ENCODE measurements at regions not wholly inside any gene's neighbourhood (a gene's known extent, or its start where the extent isn't known, plus 50 kb on each side); places are given as distances from the start of the nearest gene placed in this dataset.
A peak's percentile ranks its signal among the peaks of the same experiment; 100 is the strongest.
"Not testable (repeated sequence)": the region's sequence is repeated elsewhere in the genome, so short reads cannot be mapped to it uniquely, and the experiment has no call there.

DNA sequence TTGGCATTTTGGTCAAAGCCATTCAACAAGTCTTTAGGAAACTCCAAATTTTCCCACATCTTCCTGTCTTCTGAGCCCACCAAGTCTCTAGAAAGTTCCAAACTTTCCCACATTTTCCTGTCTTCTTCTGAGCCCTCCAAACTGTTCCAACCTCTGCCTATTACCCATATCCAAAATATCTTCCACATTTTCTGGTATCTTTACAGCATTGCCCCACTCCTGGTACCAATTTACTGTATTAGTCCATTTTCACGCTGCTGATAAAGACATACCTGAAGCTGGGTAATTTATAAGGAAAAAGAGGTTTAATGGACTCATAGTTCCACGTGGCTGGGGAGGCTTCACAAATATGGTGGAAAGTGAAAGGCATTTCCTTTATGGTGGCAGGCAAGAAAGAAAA is 56.1 kb upstream of the GABRA3 start:
- peak overlapping the region in 1 of 4 donors; percentile 68 for H3K4me3 Mint-ChIP-seq
- H3K36me3 Mint-ChIP-seq; H3K27ac ChIP-seq (ENCODE audit: insufficient read depth, low read length, poor library complexity, severe bottlenecking); H3K27me3 Mint-ChIP-seq; H3K36me3 ChIP-seq (ENCODE audit: control insufficient read depth, insufficient read depth, low read length); H3K9me3 ChIP-seq (ENCODE audit: control insufficient read depth in 2 of 2, low read length in 2 of 2); H3K4me1 Mint-ChIP-seq; H3K27me3 ChIP-seq (ENCODE audit: control insufficient read depth, insufficient read depth, low read length); H3K4me3 ChIP-seq (ENCODE audit: low read depth, low read length); ATAC-seq (ENCODE audit: low read depth in 2 of 2); H3K9me3 Mint-ChIP-seq; DNase-seq; H3K4me1 ChIP-seq (ENCODE audit: control insufficient read depth, insufficient read depth, low read length, poor library complexity, severe bottlenecking): not testable (repeated sequence)
- peak overlapping the region in 1 of 3 donors; percentile 6 for H3K27ac Mint-ChIP-seq

DNA sequence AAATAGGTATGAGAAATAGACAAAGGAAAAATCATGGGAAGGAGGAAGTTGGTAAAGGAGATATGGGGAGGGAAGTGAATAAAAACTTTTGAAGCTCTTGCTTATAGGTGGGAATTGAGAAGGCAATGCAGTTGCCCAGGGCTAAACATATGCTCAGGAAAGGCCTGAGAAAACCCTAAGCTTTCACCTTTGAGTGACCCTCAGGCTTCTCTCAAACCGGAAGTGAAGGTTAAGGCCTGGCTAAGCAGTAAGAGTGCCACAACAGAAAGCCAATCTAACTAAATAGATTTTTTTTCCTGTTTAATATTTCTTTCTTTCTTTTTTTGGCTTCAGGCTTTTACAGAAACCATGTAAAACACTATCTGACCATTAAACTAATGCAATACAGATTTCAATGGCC is 69.5 kb upstream of the GABRA3 start:
- Mint-ChIP-seq H3K4me3 (no peak overlapping the region), H3K4me1 (no peaks in the 10 kb centered on the region), H3K36me3 (no peaks in the 10 kb centered on the region), H3K27me3 (no peaks in the 10 kb centered on the region), H3K9me3 (peaks cover 0 to 5% (median 0%) of the 10 kb centered on the region in 7 donors), H3K27ac (no peak overlapping the region)
- Histone ChIP-seq H3K36me3 (ENCODE audit: control insufficient read depth, insufficient read depth, low read length) (no peaks in the 10 kb centered on the region), H3K27me3 (ENCODE audit: control insufficient read depth, insufficient read depth, low read length) (no peaks in the 10 kb centered on the region), H3K9me3 (ENCODE audit: control insufficient read depth in 2 of 2, low read length in 2 of 2) (no peaks in the 10 kb centered on the region), H3K4me3 (ENCODE audit: low read depth, low read length) (no peak overlapping the region), H3K27ac (ENCODE audit: insufficient read depth, low read length, poor library complexity, severe bottlenecking) (no peak overlapping the region), H3K4me1 (ENCODE audit: control insufficient read depth, insufficient read depth, low read length, poor library complexity, severe bottlenecking) (no peaks in the 10 kb centered on the region)
- no peak for DNase-seq
- no peak for ATAC-seq (ENCODE audit: low read depth in 2 of 2)

DNA sequence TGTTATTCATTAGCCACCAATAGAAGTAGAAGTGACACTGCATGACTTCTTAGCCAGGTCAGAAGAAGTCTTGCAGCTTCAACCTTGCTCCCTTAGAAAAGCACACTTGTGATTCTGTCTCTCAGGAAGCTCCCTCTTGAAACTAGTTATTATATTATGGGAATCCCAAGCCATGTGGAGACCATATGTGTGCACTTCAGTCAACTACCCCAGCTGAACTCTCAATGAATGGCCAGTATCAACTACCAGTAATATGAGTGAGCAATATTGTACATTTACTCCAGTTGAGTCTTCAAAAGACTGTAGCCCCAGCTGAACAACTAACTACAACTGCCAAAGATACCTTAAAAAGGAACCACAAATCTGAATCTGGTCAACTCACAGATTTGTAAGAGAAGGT is 77.1 kb upstream of the GABRA3 start:
- Mint-ChIP-seq H3K4me3 (no peak overlapping the region), H3K36me3 (no peaks in the 10 kb centered on the region), H3K27me3 (peaks cover 4% of the 10 kb centered on the region), H3K27ac (no peak overlapping the region), H3K9me3 (peaks cover 0 to 10% (median 3%) of the 10 kb centered on the region in 7 donors), H3K4me1 (no peaks in the 10 kb centered on the region)
- no peaks in the 10 kb centered on the region for H3K36me3 ChIP-seq (ENCODE audit: control insufficient read depth, insufficient read depth, low read length)
- ATAC-seq (ENCODE audit: low read depth in 2 of 2), result no peak
- no peaks in the 10 kb centered on the region for H3K9me3 ChIP-seq (ENCODE audit: control insufficient read depth in 2 of 2, low read length in 2 of 2)
- H3K4me3 ChIP-seq (ENCODE audit: low read depth, low read length), result no peak overlapping the region
- H3K27ac ChIP-seq (ENCODE audit: insufficient read depth, low read length, poor library complexity, severe bottlenecking), result no peak overlapping the region
- DNase-seq, result no peak
- no peaks in the 10 kb centered on the region for H3K4me1 ChIP-seq (ENCODE audit: control insufficient read depth, insufficient read depth, low read length, poor library complexity, severe bottlenecking)
- H3K27me3 ChIP-seq (ENCODE audit: control insufficient read depth, insufficient read depth, low read length), result no peaks in the 10 kb centered on the region

DNA sequence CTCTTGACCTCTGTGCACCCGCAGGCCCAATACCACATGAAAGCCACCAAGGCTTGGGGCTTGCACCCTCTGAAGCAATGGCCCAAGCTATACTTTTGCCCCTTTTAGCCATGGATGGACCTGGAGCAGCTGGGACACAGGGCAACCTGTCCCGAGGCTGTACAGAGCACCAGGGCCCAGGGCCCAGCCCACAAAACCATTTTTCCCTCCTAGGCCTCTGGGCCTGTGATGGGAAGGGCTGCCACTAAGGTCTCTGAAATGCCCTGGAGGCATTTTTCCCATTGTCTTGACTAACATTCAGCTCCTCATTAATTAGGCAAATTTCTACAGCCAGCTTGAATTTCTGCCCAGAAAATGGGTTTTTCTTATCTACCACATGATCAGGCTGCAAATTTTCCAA is 79.9 kb upstream of the GABRA3 start:
- no peaks in the 10 kb centered on the region for H3K9me3 ChIP-seq (ENCODE audit: control insufficient read depth in 2 of 2, low read length in 2 of 2)
- Mint-ChIP-seq H3K27me3 (peaks cover 4% of the 10 kb centered on the region), H3K27ac (no peak overlapping the region), H3K9me3 (peaks cover 0 to 8% (median 3%) of the 10 kb centered on the region in 7 donors), H3K4me3 (no peak overlapping the region), H3K4me1 (no peaks in the 10 kb centered on the region), H3K36me3 (no peaks in the 10 kb centered on the region)
- no peaks in the 10 kb centered on the region for H3K4me1 ChIP-seq (ENCODE audit: control insufficient read depth, insufficient read depth, low read length, poor library complexity, severe bottlenecking)
- ATAC-seq (ENCODE audit: low read depth in 2 of 2), result no peak
- no peak overlapping the region for H3K4me3 ChIP-seq (ENCODE audit: low read depth, low read length)
- no peaks in the 10 kb centered on the region for H3K36me3 ChIP-seq (ENCODE audit: control insufficient read depth, insufficient read depth, low read length)
- no peaks in the 10 kb centered on the region for H3K27me3 ChIP-seq (ENCODE audit: control insufficient read depth, insufficient read depth, low read length)
- no peak overlapping the region for H3K27ac ChIP-seq (ENCODE audit: insufficient read depth, low read length, poor library complexity, severe bottlenecking)
- no peak for DNase-seq

DNA sequence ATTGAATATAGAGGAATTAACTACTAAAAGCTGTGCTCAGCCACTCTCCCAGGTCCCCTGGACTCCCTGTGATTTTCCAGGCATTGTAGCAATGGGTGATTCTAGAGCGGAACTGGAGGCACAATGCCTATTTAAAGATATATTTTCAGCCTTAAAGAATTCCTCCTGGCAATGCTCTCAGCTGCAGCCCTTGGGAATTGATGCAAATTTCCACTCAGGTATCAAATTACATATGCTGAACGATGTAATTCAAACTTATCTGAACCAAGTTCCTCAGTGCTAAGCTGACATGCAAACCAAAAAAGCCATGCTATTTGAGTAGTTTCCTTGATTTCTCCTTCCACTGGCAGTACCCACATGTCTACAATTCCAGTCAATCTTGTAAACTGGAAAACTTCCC is 86.3 kb upstream of the GABRA3 start:
- H3K27ac ChIP-seq (ENCODE audit: insufficient read depth, low read length, poor library complexity, severe bottlenecking), result no peak overlapping the region
- ATAC-seq (ENCODE audit: low read depth in 2 of 2) (no peak), DNase-seq (no peak)
- no peak overlapping the region for H3K27ac Mint-ChIP-seq
- no peaks in the 10 kb centered on the region for H3K4me1 Mint-ChIP-seq
- H3K36me3 Mint-ChIP-seq, result no peaks in the 10 kb centered on the region
- no peak overlapping the region for H3K4me3 Mint-ChIP-seq
- H3K36me3 ChIP-seq (ENCODE audit: control insufficient read depth, insufficient read depth, low read length), result no peaks in the 10 kb centered on the region
- H3K4me3 ChIP-seq (ENCODE audit: low read depth, low read length), result no peak overlapping the region
- H3K27me3 ChIP-seq (ENCODE audit: control insufficient read depth, insufficient read depth, low read length), result no peaks in the 10 kb centered on the region
- no peaks in the 10 kb centered on the region for H3K9me3 ChIP-seq (ENCODE audit: control insufficient read depth in 2 of 2, low read length in 2 of 2)
- peaks cover 0 to 5% (median 0%) of the 10 kb centered on the region in 7 donors for H3K9me3 Mint-ChIP-seq
- H3K4me1 ChIP-seq (ENCODE audit: control insufficient read depth, insufficient read depth, low read length, poor library complexity, severe bottlenecking), result no peaks in the 10 kb centered on the region
- H3K27me3 Mint-ChIP-seq, result no peaks in the 10 kb centered on the region

DNA sequence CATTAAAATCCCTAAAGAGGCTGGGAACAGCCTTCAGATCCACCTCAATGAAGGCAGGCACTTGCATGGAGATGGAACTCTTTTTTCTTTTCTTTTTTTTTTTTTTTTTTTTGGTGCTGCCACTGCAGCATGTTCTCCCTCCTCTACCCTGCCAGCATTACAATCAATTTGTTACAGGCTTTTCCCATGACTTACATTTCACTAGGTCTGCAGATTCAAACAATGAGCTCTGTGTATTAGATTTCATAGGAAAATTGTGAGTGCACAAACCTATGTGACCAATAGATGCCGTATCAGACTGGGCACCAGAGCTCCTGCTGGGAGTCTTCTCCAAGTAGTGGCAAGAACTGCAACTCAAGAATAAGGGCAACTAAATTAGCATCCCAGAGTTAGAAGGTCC is 63.8 kb upstream of the GABRQ start:
- peaks cover 0 to 2% (median 0%) of the 10 kb centered on the region in 7 donors for H3K9me3 Mint-ChIP-seq
- Histone ChIP-seq H3K27me3 (ENCODE audit: control insufficient read depth, insufficient read depth, low read length) (no peaks in the 10 kb centered on the region), H3K9me3 (ENCODE audit: control insufficient read depth in 2 of 2, low read length in 2 of 2) (no peaks in the 10 kb centered on the region), H3K27ac (ENCODE audit: insufficient read depth, low read length, poor library complexity, severe bottlenecking) (no peak overlapping the region), H3K4me3 (ENCODE audit: low read depth, low read length) (no peak overlapping the region), H3K36me3 (ENCODE audit: control insufficient read depth, insufficient read depth, low read length) (no peaks in the 10 kb centered on the region), H3K4me1 (ENCODE audit: control insufficient read depth, insufficient read depth, low read length, poor library complexity, severe bottlenecking) (no peaks in the 10 kb centered on the region)
- H3K27me3 Mint-ChIP-seq, result no peaks in the 10 kb centered on the region
- no peaks in the 10 kb centered on the region for H3K36me3 Mint-ChIP-seq
- DNase-seq (no peak), ATAC-seq (ENCODE audit: low read depth in 2 of 2) (no peak)
- H3K4me1 Mint-ChIP-seq, result no peaks in the 10 kb centered on the region
- no peak overlapping the region for H3K4me3 Mint-ChIP-seq
- no peak overlapping the region for H3K27ac Mint-ChIP-seq

DNA sequence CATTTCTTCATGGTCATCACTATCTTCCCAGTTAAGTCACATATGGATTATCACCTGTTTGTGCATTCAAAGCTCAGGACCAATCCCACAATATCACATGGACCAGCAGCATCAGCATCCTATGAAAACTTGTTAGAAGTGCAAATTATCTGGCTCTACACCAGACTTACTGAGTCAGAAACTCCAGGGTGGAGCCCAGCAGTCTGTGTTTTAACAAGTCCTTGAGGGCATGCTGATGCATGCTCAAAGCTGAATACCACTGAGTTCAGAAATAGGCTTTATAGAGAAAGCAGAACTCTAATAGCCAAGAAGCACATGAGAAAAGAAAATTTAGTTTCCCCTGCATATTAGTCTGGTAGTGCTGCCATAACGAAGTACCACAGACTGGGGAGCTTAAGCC is 62.4 kb upstream of the GABRQ start:
- no peaks in the 10 kb centered on the region for H3K36me3 Mint-ChIP-seq
- Histone ChIP-seq H3K4me1 (ENCODE audit: control insufficient read depth, insufficient read depth, low read length, poor library complexity, severe bottlenecking) (no peaks in the 10 kb centered on the region), H3K27ac (ENCODE audit: insufficient read depth, low read length, poor library complexity, severe bottlenecking) (no peak overlapping the region), H3K36me3 (ENCODE audit: control insufficient read depth, insufficient read depth, low read length) (no peaks in the 10 kb centered on the region), H3K9me3 (ENCODE audit: control insufficient read depth in 2 of 2, low read length in 2 of 2) (no peaks in the 10 kb centered on the region), H3K27me3 (ENCODE audit: control insufficient read depth, insufficient read depth, low read length) (no peaks in the 10 kb centered on the region), H3K4me3 (ENCODE audit: low read depth, low read length) (no peak overlapping the region)
- H3K27me3 Mint-ChIP-seq, result no peaks in the 10 kb centered on the region
- H3K4me1 Mint-ChIP-seq, result no peaks in the 10 kb centered on the region
- H3K27ac Mint-ChIP-seq, result no peak overlapping the region
- H3K9me3 Mint-ChIP-seq, result peaks cover 0 to 4% (median 0%) of the 10 kb centered on the region in 7 donors
- ATAC-seq (ENCODE audit: low read depth in 2 of 2), result no peak
- DNase-seq, result no peak
- no peak overlapping the region for H3K4me3 Mint-ChIP-seq

DNA sequence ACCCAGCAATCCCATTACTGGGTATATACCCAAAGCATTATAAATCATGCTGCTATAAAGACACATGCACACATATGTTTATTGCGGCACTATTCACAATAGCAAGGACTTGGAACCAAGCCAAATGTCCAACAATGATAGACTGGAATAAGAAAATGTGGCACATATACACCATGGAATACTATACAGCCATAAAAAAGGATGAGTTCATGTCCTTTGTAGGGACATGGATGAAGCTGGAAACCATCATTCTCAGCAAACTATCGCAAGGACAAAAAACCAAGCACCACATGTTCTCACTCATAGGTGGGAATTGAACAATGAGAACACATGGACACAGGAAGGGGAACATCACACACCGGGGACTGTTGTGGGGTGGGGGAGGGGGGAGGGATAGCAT is 50.2 kb upstream of the GABRQ start:
- H3K4me3 ChIP-seq (ENCODE audit: low read depth, low read length); H3K4me1 ChIP-seq (ENCODE audit: control insufficient read depth, insufficient read depth, low read length, poor library complexity, severe bottlenecking); H3K27ac Mint-ChIP-seq; H3K9me3 ChIP-seq (ENCODE audit: control insufficient read depth in 2 of 2, low read length in 2 of 2); H3K36me3 ChIP-seq (ENCODE audit: control insufficient read depth, insufficient read depth, low read length); H3K4me3 Mint-ChIP-seq; H3K27me3 Mint-ChIP-seq; H3K27me3 ChIP-seq (ENCODE audit: control insufficient read depth, insufficient read depth, low read length); ATAC-seq (ENCODE audit: low read depth in 2 of 2); H3K4me1 Mint-ChIP-seq; H3K27ac ChIP-seq (ENCODE audit: insufficient read depth, low read length, poor library complexity, severe bottlenecking); DNase-seq; H3K9me3 Mint-ChIP-seq; H3K36me3 Mint-ChIP-seq: not testable (repeated sequence)

Data from CD4-positive, CD25-positive, alpha-beta regulatory T cell (primary cell).